Ascending aorta (tissue), 2 donors: ENCODE measurements at regions not wholly inside any gene's neighbourhood (a gene's known extent, or its start where the extent isn't known, plus 50 kb on each side); places are given as distances from the start of the nearest gene placed in this dataset.

Experiments used
- DNase-seq, 2 donors: peaks; one replicate each; pipeline ENCODE4 v3.0.0-alpha.2; 2019; ENCODE audit warnings: low spot score in 2 of 2
- H3K27ac ChIP-seq, 2 donors: fragments of 200-600 bp; sonication (generic); one replicate each; pipeline ENCODE4 v1.5.1; 2016 to 2017; ENCODE audit warnings: mild to moderate bottlenecking in 1 of 2
- H3K27me3 ChIP-seq: fragments of 200-600 bp; sonication (generic); one replicate; pipeline ENCODE4 v1.5.1; 2017
- H3K36me3 ChIP-seq, 2 donors: fragments of 200-600 bp; sonication (generic); one replicate each; pipeline ENCODE4 v1.5.1; 2016
- H3K4me1 ChIP-seq, 2 donors: fragments of 200-600 bp; sonication (generic); one replicate each; pipeline ENCODE4 v1.5.1; 2016 to 2017; ENCODE audit warnings: mild to moderate bottlenecking in 1 of 2
- H3K4me3 ChIP-seq, 2 donors: fragments of 200-600 bp; sonication (generic); one replicate each; pipeline ENCODE4 v1.5.1; 2016 to 2017; ENCODE audit warnings: mild to moderate bottlenecking in 1 of 2
- H3K9me3 ChIP-seq, 2 donors: fragments of 200-600 bp; sonication (generic); one replicate each; pipeline ENCODE4 v1.5.1; 2016
- intact Hi-C: fragments of 100-400 bp; cut with DNase I; formaldehyde crosslinking; loops from one replicate; pipeline ENCODE4 v1.15.1; 2023
- TF ChIP-seq, protein P1 (sequence below), 3 experiments: fragments of 200-600 bp in 2 of 3; fragments of 450-650 bp in 1 of 3; sonication (generic) in 2 of 3; IDR thresholded peaks; one replicate each; pipeline ENCODE4 v1.5.1; 2016 to 2019; ENCODE audit warnings: antibody characterized with exemption in 3 of 3, mild to moderate bottlenecking in 1 of 3, moderate library complexity in 1 of 3

DNA sequence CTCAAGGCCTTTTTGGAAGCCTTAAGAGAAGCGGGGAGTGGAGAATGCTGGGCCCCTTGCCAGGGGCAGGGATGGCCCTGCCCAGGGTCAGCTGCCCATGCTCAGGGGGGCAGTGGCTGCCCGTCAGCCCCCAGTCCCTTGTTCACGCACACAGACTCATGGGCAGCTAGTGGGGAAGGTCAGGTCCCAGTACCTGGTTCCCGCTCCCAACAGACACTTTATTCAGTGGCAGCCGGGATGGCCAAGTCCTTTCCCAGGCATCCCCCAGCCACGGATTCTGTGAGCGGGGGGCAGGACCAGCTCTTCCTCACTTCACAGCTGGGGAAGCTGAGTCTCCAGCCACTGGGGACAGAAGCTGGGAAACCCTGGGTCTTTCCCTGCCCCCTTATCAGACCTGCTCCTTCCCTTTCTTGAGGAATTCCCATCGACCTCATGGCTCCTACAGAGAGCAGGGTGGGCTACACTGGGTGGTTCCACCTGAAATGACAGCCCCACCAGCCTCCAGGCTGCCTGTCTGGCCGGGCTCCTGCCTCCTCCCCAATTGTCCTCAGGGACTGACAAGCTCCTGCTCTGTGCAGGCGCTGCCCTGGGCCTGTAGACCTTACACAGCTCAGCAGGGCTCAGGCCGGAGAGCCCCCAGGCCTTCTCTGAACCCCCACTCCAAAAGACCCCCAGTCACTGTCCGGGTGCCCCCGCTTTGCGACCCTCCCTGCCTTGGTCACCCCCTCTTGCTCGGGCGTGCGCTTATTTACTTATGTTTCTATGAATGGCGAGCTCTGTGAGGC is 61.0 kb upstream of the FGF3 start:
- H3K27ac ChIP-seq = no peak overlapping the region
- no peaks in the 10 kb centered on the region for H3K27me3 ChIP-seq
- intact Hi-C loops = no loop called here
- H3K4me3 ChIP-seq = no peak overlapping the region
- H3K9me3 ChIP-seq = no peaks in the 10 kb centered on the region
- no peaks in the 10 kb centered on the region for H3K4me1 ChIP-seq
- H3K36me3 ChIP-seq = no peaks in the 10 kb centered on the region
- no peak for DNase-seq
- TF ChIP-seq, protein P1, sequence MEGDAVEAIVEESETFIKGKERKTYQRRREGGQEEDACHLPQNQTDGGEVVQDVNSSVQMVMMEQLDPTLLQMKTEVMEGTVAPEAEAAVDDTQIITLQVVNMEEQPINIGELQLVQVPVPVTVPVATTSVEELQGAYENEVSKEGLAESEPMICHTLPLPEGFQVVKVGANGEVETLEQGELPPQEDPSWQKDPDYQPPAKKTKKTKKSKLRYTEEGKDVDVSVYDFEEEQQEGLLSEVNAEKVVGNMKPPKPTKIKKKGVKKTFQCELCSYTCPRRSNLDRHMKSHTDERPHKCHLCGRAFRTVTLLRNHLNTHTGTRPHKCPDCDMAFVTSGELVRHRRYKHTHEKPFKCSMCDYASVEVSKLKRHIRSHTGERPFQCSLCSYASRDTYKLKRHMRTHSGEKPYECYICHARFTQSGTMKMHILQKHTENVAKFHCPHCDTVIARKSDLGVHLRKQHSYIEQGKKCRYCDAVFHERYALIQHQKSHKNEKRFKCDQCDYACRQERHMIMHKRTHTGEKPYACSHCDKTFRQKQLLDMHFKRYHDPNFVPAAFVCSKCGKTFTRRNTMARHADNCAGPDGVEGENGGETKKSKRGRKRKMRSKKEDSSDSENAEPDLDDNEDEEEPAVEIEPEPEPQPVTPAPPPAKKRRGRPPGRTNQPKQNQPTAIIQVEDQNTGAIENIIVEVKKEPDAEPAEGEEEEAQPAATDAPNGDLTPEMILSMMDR (IDR thresholded peaks at IDR 0.05) = no peak

DNA sequence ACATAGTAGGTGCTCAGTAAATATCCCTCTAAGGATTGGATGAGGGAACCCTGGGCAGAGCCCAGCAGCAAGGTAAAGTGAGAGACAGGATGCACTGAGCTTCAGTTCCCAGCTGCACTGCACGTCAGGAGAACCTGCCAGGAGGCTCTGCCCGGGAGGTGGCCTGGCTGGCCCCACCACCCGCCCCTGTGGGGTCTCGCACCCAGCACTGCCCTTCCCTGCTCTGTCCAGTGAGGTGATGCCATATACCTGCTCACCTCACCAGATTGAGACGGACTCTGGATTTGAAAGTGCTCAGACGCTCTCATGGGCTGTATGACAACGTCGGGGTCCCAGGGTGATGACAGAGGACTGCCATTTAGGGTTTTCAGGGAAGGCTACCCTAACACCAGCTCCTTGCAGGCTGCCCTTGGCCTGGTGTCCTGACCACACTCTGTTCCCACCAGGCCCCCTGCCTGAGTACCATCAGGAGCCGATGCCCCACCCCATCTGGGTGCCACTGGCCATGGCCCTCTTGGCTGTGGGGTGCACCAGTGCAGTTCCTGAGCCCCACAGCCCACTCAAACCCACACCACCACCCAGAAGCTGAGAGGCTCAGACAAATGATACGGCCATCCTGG is 61.7 kb upstream of the FGF3 start:
- no peaks in the 10 kb centered on the region for H3K4me1 ChIP-seq
- intact Hi-C loops = no loop called here
- TF ChIP-seq, protein P1 (IDR thresholded peaks at IDR 0.05) = no peak
- no peak overlapping the region for H3K27ac ChIP-seq
- no peaks in the 10 kb centered on the region for H3K36me3 ChIP-seq
- H3K9me3 ChIP-seq = no peaks in the 10 kb centered on the region
- H3K4me3 ChIP-seq = no peak overlapping the region
- H3K27me3 ChIP-seq = no peaks in the 10 kb centered on the region
- no peak for DNase-seq

DNA sequence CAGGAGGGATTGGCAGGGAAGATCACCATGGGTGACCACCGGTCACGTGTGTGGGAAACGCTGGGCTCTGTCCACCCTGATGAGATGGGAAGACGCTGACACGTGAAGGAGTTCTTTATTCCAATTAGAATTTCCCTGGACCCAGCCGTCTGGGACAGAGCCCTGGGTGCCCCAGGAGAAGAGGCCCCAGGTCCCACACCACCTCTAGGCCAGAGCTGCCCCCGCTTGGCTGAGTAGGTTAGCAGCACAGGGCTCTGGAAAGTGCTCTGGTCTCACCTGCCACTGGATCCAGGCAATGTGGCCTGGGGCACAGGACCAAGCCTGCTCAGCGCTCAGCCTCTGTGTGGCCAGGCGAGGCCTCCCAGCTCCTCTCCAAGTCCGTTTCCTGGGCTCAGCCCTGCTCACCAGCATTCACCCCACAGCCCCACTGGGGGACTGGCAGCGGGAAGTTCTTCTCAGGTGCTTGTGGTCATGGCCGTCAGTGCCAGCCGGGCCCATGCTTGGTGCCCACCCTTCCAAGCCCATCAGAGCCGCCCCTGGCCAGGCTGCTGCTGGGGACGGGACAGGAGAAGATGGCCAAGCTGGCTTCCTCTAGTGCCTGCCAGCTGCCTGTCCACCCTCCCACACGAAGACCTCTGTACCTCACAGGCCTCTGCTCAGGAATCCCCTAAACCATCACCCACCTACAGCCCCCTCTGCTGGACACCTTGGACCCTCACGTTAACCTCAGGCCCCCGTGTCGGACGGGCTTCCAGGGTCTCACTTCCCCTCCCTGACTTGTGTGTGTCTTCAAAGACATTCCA is 62.5 kb upstream of the FGF3 start:
- Histone ChIP-seq H3K27me3 (no peaks in the 10 kb centered on the region), H3K36me3 (no peaks in the 10 kb centered on the region), H3K4me1 (no peaks in the 10 kb centered on the region), H3K27ac (no peak overlapping the region), H3K4me3 (no peak overlapping the region), H3K9me3 (no peaks in the 10 kb centered on the region)
- intact Hi-C loops = no loop called here
- no peak for DNase-seq
- TF ChIP-seq, protein P1 (IDR thresholded peaks at IDR 0.05) = no peak

DNA sequence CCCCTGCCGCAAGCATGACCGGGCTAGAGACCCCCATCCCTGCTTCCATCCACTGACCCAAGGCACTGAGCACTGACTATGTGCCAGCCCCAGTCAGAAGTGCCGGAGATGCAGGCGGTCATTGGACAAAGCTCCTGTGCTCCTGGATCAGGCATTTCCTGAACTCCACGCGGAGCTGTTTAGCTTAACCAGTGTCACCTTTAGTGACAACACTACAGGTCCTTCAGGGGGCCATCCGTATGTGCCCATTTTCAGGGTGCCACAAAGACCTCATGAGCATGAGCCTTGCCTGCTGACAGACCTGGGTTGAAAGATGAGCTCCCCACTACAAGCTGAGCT is 63.0 kb upstream of the FGF3 start:
- H3K9me3 ChIP-seq = no peaks in the 10 kb centered on the region
- intact Hi-C loops = no loop called here
- DNase-seq = no peak
- no peaks in the 10 kb centered on the region for H3K36me3 ChIP-seq
- TF ChIP-seq, protein P1 (IDR thresholded peaks at IDR 0.05) = no peak
- no peaks in the 10 kb centered on the region for H3K4me1 ChIP-seq
- no peak overlapping the region for H3K27ac ChIP-seq
- no peaks in the 10 kb centered on the region for H3K27me3 ChIP-seq
- no peak overlapping the region for H3K4me3 ChIP-seq

DNA sequence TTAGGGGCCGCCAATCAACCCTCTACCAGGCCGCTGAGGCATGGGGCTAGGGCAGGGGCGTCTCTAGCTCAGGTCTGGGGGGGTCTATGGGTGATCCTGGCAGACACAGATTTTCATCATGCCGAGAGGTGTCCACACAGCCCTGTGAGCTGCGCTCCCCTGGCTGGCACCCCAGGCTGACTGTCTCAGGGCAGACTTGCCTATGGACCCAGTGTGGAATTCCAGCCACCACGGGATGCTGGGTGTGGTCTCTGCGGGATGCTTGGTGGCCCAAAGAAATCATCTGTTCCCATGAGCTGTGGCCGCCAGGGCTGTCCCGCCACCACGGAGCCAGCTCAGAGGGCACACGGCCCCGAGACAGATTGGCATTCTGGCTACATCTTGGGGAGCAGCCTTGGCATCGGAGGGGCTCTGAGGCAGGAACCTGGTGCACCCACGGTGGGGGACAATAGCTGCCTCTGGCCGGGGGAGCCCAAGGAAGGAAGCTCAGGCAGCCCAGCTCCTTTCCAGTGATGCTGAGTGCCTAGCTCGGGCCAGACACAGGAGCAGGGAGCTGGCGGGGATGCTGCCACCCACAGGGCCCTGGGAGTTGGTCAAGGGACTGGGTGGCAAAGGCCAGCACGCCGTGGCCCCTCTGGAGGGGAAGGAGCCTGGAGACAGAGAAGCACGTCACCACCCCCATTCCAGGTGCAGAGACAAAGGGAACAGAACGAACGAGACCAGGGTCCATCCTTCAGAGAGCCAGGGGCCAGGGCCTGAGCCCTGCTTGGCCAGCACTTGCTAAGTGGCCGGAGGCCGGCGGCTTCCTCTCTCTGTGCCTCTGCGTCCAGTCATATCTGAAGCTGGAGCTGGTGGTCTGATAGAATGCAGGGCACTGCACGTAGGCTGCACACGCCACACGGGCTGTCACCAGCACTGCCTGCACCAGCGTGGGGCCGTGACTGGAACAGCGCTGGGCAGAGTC is 64.4 kb upstream of the FGF3 start:
- H3K27me3 ChIP-seq = no peaks in the 10 kb centered on the region
- TF ChIP-seq, protein P1 (IDR thresholded peaks at IDR 0.05) = no peak
- intact Hi-C loops = no loop called here
- no peak overlapping the region for H3K4me3 ChIP-seq
- no peaks in the 10 kb centered on the region for H3K4me1 ChIP-seq
- no peak overlapping the region for H3K27ac ChIP-seq
- H3K9me3 ChIP-seq = no peaks in the 10 kb centered on the region
- no peak for DNase-seq
- no peaks in the 10 kb centered on the region for H3K36me3 ChIP-seq
